Glomerular endothelial cell (primary cell): ENCODE measurements at regions not wholly inside any gene's neighbourhood (a gene's known extent, or its start where the extent isn't known, plus 50 kb on each side); places are given as distances from the start of the nearest gene placed in this dataset.
"Not testable (repeated sequence)": the region's sequence is repeated elsewhere in the genome, so short reads cannot be mapped to it uniquely, and the experiment has no call there.

Experiments
- DNase-seq: peaks from one replicate; pipeline ENCODE4 v3.0.0-alpha.2; 2011; ENCODE audit warnings: low read depth, low spot score; ENCODE audit errors: extremely low read depth

DNA sequence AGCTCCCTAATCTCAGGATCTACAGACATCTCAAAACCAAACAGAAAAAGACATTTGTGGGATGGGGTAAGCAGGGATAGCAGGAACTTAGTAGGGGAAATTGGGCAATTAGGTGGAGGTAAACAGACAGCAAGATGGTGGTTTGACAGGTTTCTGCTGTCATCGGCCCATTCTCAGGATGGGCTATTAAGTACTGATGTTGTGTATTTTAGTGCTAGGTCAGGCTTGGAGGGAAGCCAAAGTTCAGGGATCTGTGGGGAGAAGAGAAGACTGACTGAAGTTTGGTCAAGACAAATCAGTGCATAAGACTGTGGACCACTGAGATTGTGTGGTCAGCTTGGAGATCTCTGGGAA, 96.8 kb upstream of the THUMPD2 start:
- DNase-seq = no peak

GRCh38 chr2:39875182-39875913, 96.3 kb upstream of the THUMPD2 start:
- no peak for DNase-seq

GRCh38 chr2:39874236-39874635, 95.2 kb upstream of the THUMPD2 start:
- no peak for DNase-seq

GRCh38 chr2:39873586-39873985, 94.5 kb upstream of the THUMPD2 start:
- DNase-seq = no peak

DNA sequence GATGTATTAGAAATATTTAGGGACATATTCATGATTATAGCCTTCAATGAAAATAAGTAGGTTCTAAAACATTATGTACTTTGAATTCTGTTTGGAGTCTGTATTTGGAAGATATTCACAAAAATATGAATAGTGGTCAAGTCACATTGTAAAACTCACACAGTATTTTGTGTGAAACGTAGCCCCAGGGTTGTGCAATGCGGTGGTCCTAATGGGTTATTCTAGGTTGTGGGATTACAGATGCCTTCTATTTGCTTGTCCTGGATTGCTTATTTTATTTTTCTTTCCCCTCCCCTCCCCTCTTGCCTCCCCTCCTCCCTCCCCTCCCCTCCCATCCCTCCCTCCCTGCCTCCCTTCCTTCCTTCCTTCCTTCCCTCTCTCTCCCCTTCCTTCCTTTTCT, 93.7 kb upstream of the THUMPD2 start:
- no peak for DNase-seq

DNA sequence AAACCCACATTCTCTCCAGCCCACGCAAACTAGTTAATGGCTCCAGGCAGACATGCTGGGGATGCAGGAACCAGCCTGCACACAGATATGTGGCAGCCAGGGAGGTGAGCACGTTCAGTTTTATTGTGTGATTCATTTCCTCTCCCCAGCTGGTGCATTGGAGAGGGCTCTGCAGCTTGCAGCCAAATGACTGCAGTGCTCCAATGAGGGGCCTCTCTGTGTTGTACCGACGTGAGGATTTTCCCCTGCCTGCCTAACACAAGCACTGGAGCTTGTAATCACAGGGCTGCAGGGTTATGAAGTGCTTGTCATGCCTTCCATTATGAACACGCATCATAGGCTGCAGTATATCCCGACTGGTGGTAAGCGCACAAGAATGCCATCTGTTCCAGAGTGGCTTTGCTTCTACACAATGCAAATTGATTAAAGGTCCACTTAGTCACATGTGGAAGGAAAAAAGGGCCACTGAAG, 92.3 kb upstream of the THUMPD2 start:
- DNase-seq = peak; percentile 5

- no peak for DNase-seq
Measured at GRCh38 chr2:39870871-39871270, 91.8 kb upstream of the THUMPD2 start.

DNA sequence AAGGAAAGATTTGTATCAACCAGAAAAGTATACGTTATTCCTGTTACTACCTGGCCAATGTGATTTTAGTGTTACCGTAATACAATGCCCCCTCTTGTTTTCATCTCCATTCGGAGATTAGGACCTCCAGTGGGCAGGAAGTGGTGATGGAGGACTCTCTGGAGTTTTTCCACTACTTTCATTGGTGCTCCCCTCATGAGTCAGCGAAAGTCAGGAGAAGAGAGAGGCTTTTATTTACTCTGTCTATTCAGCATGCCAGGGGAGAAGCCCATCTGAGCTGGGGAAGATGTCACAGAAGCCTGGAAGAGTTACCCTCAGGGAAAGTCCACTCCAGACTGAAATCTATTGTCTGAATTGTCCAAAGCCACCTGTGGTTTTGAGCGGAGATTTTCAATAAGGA, 88.2 kb upstream of the THUMPD2 start:
- DNase-seq = no peak

DNA sequence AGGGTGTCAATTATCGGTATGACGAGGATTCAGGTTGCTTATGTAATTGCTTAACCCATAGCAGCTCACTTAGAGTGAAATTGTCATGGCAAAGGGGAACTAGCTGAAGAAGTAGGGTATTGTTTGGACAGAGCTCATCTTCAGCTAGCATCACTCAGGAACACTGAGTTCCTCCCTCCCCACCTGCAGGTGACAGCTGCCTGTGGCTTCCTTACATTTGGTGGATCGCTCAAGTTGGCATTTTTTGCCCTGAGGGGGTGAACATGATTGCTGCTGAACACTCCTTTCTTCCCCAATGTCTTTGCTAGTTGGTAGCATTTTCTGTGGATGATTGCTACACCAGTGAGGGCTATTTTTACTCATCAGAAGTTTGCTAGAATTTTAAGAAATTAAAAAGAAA, 86.7 kb upstream of the THUMPD2 start:
- no peak for DNase-seq

GRCh38 chr2:39863672-39864071, 84.6 kb upstream of the THUMPD2 start:
- not testable (repeated sequence) for DNase-seq

GRCh38 chr2:39860538-39860937, 81.5 kb upstream of the THUMPD2 start:
- no peak for DNase-seq

- no peak for DNase-seq
Measured at GRCh38 chr2:39858677-39859076, 79.6 kb upstream of the THUMPD2 start.

- DNase-seq = no peak
Measured at GRCh38 chr2:39855856-39856255, 76.8 kb upstream of the THUMPD2 start.

DNA sequence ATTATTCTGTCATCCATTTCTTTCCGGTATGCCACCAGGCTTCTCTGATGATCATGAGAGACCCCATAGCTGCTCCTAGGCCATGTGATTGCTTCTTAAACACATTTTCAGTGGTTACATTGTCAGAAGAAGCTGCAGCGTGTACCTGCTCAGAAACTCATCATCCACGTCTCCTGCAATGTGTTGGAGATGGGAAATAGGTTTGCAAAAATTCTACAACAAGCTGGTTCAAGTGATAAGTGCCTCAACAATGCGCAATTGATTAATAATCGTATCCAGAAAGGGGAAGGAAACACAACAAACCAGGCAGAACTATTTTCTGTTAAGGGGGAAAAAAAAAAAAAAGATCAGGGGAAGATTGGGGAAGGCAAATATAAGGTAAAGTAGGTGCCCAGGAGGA, 75.7 kb upstream of the THUMPD2 start:
- DNase-seq = no peak

- DNase-seq = no peak
Measured at GRCh38 chr2:39852831-39853230, 73.8 kb upstream of the THUMPD2 start.

- DNase-seq = no peak
Measured at GRCh38 chr2:39851651-39852110, 72.6 kb upstream of the THUMPD2 start.

DNA sequence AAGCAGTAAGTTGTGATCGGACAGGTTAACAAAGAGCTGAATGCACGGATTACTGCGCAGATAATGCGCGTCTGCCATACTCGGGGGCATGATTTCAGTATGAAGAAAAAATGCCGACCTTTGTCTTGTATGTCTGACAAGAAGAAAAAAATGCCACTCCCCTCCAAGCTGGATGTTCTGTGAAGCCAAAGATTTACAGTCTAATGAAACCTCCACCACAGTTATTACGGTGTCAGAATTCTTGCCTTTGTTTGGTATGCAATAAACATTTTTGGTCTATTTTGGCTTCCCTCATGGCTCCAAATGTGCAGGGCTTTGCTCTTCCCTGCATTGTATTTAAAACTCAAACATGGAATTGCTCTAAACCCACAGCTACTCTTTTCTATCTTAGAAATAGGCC, 72.2 kb upstream of the THUMPD2 start:
- no peak for DNase-seq

DNA sequence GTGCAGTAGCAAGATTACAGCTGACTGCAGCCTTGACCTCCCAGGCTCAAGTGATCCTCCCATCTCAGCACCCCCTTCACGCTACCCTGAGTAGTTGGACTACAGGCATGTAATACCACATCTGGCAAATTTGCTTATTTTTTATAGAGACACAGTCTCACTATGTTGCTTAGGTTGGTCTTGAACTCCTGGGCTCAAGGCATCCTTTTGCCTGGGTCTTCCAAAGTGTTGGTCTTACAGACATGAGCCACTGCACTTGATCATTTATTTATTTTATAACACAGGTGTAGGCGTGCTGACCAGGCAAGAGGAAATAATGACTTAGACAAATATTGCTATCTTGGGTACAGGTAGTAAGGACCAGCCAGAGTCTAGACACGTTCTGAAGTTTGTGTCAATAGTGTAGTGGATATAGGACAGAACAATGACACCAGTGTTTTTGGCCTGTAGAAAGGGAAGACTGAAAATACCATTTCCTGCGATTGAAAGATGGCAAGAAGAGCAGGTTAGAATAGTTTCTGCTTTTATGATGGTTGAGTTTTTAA, 71.0 kb upstream of the THUMPD2 start:
- no peak for DNase-seq

DNA sequence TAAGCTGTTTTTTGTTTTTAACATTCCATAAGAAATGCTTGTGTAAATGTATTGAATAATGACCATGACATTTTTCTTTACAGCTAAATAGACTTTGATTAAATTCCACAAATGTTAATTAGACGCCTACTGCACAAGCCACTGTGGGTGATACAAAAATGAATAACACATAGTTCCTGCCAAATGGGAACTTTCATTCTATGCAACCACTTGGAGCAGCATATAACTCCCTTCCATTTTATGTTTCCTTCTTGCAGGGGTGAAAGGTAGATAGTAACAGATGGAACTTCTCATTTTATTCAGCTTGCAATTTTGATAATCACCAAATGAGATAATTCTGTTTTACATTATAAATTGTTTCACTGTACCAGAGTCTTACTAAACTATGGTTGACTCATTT, 70.0 kb upstream of the THUMPD2 start:
- no peak for DNase-seq

GRCh38 chr2:39845460-39846146, 66.5 kb upstream of the THUMPD2 start:
- DNase-seq = no peak

DNA sequence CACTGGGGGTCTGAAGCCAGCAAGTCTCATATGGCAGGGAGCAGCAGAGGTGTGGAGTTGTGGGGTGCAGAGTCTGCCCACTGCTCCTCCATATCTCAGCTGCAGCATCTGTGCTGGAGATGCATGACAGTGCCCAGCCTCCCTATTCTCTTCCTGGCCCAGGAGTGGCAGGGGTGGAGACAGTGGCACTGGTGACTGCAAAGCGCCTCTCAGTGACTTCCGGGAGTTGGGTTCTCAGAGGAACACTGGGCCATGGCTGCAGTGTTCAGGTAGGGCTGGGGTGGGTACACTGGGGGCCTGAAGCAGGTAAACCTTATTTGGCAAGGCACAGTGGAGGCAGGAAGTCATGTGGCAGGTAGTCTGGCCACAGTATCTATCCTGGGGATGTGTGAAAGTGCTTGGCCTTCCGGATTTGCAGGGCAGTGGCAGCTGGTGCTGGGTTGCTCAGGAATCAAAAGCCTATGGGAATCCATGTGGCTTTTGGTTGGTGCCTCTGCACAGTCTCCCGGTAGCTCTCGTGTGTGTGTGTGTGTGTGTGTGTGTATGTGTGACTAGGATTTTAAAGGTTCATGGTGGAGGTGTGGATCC, 60.3 kb upstream of the THUMPD2 start:
- no peak for DNase-seq

DNA sequence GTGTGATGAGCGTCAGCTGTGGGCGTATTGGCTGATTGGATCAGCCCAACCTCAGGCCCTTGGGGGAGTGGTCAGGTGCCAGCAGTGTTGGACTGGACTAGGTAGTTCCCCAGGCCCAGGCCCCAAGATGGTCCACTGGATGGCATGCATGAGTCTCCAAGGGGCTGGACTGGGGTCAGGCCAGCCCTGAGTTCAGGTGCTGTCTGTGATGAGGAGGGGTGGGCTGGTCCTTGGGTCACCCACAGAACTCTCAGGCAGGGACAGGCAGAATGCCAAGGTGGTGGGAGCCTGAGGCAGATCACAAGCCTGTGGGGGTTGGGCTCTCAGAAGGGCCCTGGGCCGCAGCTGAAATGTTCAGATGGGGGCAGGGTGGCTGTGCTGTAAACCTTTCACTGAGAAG, 59.5 kb upstream of the THUMPD2 start:
- no peak for DNase-seq
